Occipital lobe (tissue), 1 donor: ENCODE measurements at regions not wholly inside any gene's neighbourhood (a gene's known extent, or its start where the extent isn't known, plus 50 kb on each side); places are given as distances from the start of the nearest gene placed in this dataset.
"Not testable (repeated sequence)": the region's sequence is repeated elsewhere in the genome, so short reads cannot be mapped to it uniquely, and the experiment has no call there.

Experiments
- DNase-seq: peaks from one replicate; lab custom pipeline; 2025; lab: John Stamatoyannopoulos, UW

- DNase-seq, result no peak
Measured at GRCh38 chr2:180840641-180841040, 139.8 kb upstream of the UBE2E3 start.

- DNase-seq, result no peak
Measured at GRCh38 chr2:180829836-180830235, 150.6 kb upstream of the UBE2E3 start.

- DNase-seq, result no peak
Measured at GRCh38 chr2:180829261-180829660, 151.1 kb upstream of the UBE2E3 start.

- DNase-seq, result no peak
Measured at GRCh38 chr2:180828756-180829155, 151.6 kb upstream of the UBE2E3 start.

GRCh38 chr2:180823546-180824141 lies 156.8 kb upstream of the UBE2E3 start:
- DNase-seq, result no peak

GRCh38 chr2:180819106-180819505 lies 161.3 kb upstream of the UBE2E3 start:
- DNase-seq, result no peak

- DNase-seq, result not testable (repeated sequence)
Measured at GRCh38 chr2:180818700-180819099, 161.7 kb upstream of the UBE2E3 start.

GRCh38 chr2:180799141-180799540 lies 181.3 kb upstream of the UBE2E3 start:
- DNase-seq, result no peak

GRCh38 chr2:180790891-180791290 lies 189.5 kb upstream of the UBE2E3 start:
- no peak for DNase-seq

GRCh38 chr2:180787330-180787729 lies 193.1 kb upstream of the UBE2E3 start:
- DNase-seq, result no peak

- DNase-seq, result no peak
Measured at GRCh38 chr2:180781276-180781675, 199.1 kb upstream of the UBE2E3 start.

- DNase-seq, result no peak
Measured at GRCh38 chr2:180778291-180778690, 202.1 kb upstream of the UBE2E3 start.

GRCh38 chr2:180776921-180777320 lies 203.5 kb upstream of the UBE2E3 start:
- DNase-seq, result no peak

- DNase-seq, result no peak
Measured at GRCh38 chr2:180775711-180776110, 204.7 kb upstream of the UBE2E3 start.

GRCh38 chr2:180765316-180765715 lies 215.1 kb upstream of the UBE2E3 start:
- DNase-seq, result not testable (repeated sequence)

GRCh38 chr2:180763263-180763989 lies 217.0 kb upstream of the UBE2E3 start:
- DNase-seq, result no peak

- DNase-seq, result no peak
Measured at GRCh38 chr2:180761224-180761623, 219.2 kb upstream of the UBE2E3 start.

GRCh38 chr2:180759631-180760030 lies 220.8 kb upstream of the UBE2E3 start:
- DNase-seq, result no peak

- no peak for DNase-seq
Measured at GRCh38 chr2:180753809-180754761, 226.3 kb upstream of the UBE2E3 start.

GRCh38 chr2:180751306-180751920 lies 229.0 kb upstream of the UBE2E3 start:
- DNase-seq, result no peak

GRCh38 chr2:180747728-180748127 lies 232.7 kb upstream of the UBE2E3 start:
- DNase-seq, result no peak

GRCh38 chr2:180743401-180743800 lies 237.0 kb upstream of the UBE2E3 start:
- no peak for DNase-seq
